ENCODE measurements at regions not wholly inside any gene's neighbourhood (a gene's known extent, or its start where the extent isn't known, plus 50 kb on each side); places are given as distances from the start of the nearest gene placed in this dataset.

DNA sequence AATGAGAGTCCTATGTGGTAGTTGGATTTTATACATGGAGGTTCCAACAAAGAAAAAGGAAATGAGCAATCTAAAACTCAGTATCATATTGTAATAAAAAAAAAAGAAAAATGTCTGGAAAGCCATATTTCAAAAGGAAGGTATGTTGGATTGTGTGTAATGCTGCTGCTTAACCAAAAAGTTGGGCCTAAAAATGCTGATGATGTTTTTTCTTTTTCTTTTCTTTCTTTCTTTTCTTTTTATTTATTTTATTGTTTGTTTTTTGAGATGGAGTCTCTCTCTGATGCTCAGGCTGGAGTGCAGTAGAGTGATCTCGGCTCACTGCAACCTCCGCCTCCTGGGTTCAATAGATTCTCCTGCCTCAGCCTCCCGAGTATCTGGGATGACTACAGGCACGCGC, 1424.0 kb upstream of the CDH6 start:
- no peak for TF ChIP-seq CTCF (IDR thresholded peaks at IDR 0.05; ENCODE audit: insufficient read depth, low read length, poor library complexity, severe bottlenecking)
- no peaks in the 10 kb centered on the region for H3K36me3 ChIP-seq (ENCODE audit: control insufficient read depth, insufficient read depth, low read length)
- no peaks in the 10 kb centered on the region for H3K27me3 ChIP-seq (replicated peaks; ENCODE audit: control insufficient read depth, insufficient read depth, low read length)
- no peak for DNase-seq (ENCODE audit: extremely low read depth, insufficient read length)
- H3K4me3 ChIP-seq (replicated peaks; ENCODE audit: low read depth, low read length): no peak overlapping the region

DNA sequence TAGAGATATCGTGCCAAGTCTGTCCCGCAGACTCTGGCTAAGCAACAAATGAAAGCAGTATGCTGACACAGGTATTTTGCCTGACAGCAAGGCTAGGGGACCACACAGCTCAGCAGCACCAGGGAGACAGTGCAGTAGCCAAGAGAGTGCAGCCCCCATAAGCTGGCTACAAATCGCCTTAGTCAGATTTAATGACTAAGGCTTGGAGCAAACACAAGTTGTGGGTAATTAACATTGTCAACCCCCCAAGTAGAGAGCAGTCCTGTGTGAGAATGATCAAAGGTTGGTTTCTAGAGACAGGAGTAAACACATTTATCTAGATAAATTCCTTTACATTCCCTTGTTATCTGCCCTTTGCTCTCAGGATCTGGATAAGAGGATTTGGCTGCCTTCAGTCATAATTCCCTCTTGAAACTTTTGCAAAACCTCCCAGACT, 1434.5 kb upstream of the CDH6 start:
- no peak overlapping the region for H3K4me3 ChIP-seq (replicated peaks; ENCODE audit: low read depth, low read length)
- no peak for DNase-seq (ENCODE audit: extremely low read depth, insufficient read length)
- TF ChIP-seq CTCF (IDR thresholded peaks at IDR 0.05; ENCODE audit: insufficient read depth, low read length, poor library complexity, severe bottlenecking): no peak
- H3K36me3 ChIP-seq (ENCODE audit: control insufficient read depth, insufficient read depth, low read length): no peaks in the 10 kb centered on the region
- H3K27me3 ChIP-seq (replicated peaks; ENCODE audit: control insufficient read depth, insufficient read depth, low read length): no peaks in the 10 kb centered on the region

- DNase-seq (ENCODE audit: extremely low read depth, insufficient read length): no peak
- Histone ChIP-seq H3K4me3 (replicated peaks; ENCODE audit: low read depth, low read length) (no peak overlapping the region), H3K36me3 (ENCODE audit: control insufficient read depth, insufficient read depth, low read length) (no peaks in the 10 kb centered on the region), H3K27me3 (replicated peaks; ENCODE audit: control insufficient read depth, insufficient read depth, low read length) (no peaks in the 10 kb centered on the region)
- TF ChIP-seq CTCF (IDR thresholded peaks at IDR 0.05; ENCODE audit: insufficient read depth, low read length, poor library complexity, severe bottlenecking): no peak
These were observed 1443.0 kb upstream of the CDH6 start for GRCh38 chr5:29750453-29750852.

- H3K4me3 ChIP-seq (replicated peaks; ENCODE audit: low read depth, low read length): no peak overlapping the region
- DNase-seq (ENCODE audit: extremely low read depth, insufficient read length): no peak
- no peak for TF ChIP-seq CTCF (IDR thresholded peaks at IDR 0.05; ENCODE audit: insufficient read depth, low read length, poor library complexity, severe bottlenecking)
These were observed 1448.9 kb upstream of the CDH6 start for GRCh38 chr5:29744618-29745017.

GRCh38 chr5:29720954-29721353, 1472.5 kb upstream of the CDH6 start:
- DNase-seq (ENCODE audit: extremely low read depth, insufficient read length): no peak
- Histone ChIP-seq H3K4me3 (replicated peaks; ENCODE audit: low read depth, low read length) (no peak overlapping the region), H3K36me3 (ENCODE audit: control insufficient read depth, insufficient read depth, low read length) (no peaks in the 10 kb centered on the region), H3K27me3 (replicated peaks; ENCODE audit: control insufficient read depth, insufficient read depth, low read length) (no peaks in the 10 kb centered on the region)
- no peak for TF ChIP-seq CTCF (IDR thresholded peaks at IDR 0.05; ENCODE audit: insufficient read depth, low read length, poor library complexity, severe bottlenecking)

More at GRCh38 chr5:29744618-29745017, 1448.9 kb upstream of the CDH6 start:
- Histone ChIP-seq H3K27me3 (replicated peaks; ENCODE audit: control insufficient read depth, insufficient read depth, low read length) (no peaks in the 10 kb centered on the region), H3K36me3 (ENCODE audit: control insufficient read depth, insufficient read depth, low read length) (no peaks in the 10 kb centered on the region)

- no peak for DNase-seq (ENCODE audit: extremely low read depth, insufficient read length)
- no peak for TF ChIP-seq CTCF (IDR thresholded peaks at IDR 0.05; ENCODE audit: insufficient read depth, low read length, poor library complexity, severe bottlenecking)
- H3K36me3 ChIP-seq (ENCODE audit: control insufficient read depth, insufficient read depth, low read length): no peaks in the 10 kb centered on the region
- no peak overlapping the region for H3K4me3 ChIP-seq (replicated peaks; ENCODE audit: low read depth, low read length)
- no peaks in the 10 kb centered on the region for H3K27me3 ChIP-seq (replicated peaks; ENCODE audit: control insufficient read depth, insufficient read depth, low read length)
These were observed 1474.3 kb upstream of the CDH6 start for GRCh38 chr5:29719171-29719570.

Measured in GM06990 (cell line).